Ishikawa (cell line): ENCODE measurements at regions not wholly inside any gene's neighbourhood (a gene's known extent, or its start where the extent isn't known, plus 50 kb on each side); places are given as distances from the start of the nearest gene placed in this dataset.

Experiments
- CEBPB ChIP-seq: IDR thresholded peaks from 2 replicates; pipeline ENCODE4 v1.6.1; 2012
- EP300 ChIP-seq: IDR thresholded peaks from 2 replicates; pipeline ENCODE4 v1.6.1; 2012; ENCODE audit warnings: borderline replicate concordance
- FOXM1 ChIP-seq: IDR thresholded peaks from 2 replicates; pipeline ENCODE4 v1.6.1; 2012; ENCODE audit warnings: low read depth, borderline replicate concordance
- MAX ChIP-seq: IDR thresholded peaks from 2 replicates; pipeline ENCODE4 v1.6.1; 2012
- NFIC ChIP-seq: IDR thresholded peaks from 2 replicates; pipeline ENCODE4 v1.6.1; 2012
- RAD21 ChIP-seq: IDR thresholded peaks from 2 replicates; pipeline ENCODE4 v1.6.1; 2012; ENCODE audit warnings: low read depth
- USF1 ChIP-seq: IDR thresholded peaks from 2 replicates; pipeline ENCODE4 v1.6.1; 2012
- YY1 ChIP-seq: IDR thresholded peaks from 2 replicates; pipeline ENCODE4 v1.6.1; 2012; ENCODE audit warnings: low read depth
- ZBTB7A ChIP-seq: IDR thresholded peaks from 2 replicates; pipeline ENCODE4 v1.6.1; 2012; ENCODE audit warnings: low read depth
- TF ChIP-seq, protein P1 (sequence below): IDR thresholded peaks from 2 replicates; pipeline ENCODE4 v1.6.1; 2012; ENCODE audit warnings: low read depth, mild to moderate bottlenecking

DNA sequence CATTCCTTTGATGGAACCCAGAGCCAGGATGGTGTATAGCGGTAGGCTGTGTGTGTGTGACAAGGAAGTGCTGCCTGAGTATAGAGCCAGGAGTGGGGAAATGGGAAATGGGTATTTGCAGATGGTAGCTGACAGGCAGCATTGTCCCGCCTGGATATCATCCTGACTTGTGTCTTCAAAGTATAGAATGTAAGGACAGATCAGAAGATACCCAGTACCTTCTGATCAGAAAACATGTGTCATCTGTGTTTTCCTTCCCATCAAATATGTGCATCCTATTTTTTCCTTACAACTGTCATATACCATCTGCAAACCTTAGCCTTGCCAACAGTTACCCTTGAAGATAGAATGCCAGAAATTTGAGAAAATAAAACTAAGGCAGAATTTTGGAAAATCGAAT lies 146.2 kb upstream of the CBLB start:
- TF ChIP-seq MAX, result no peak
- no peak for TF ChIP-seq ZBTB7A
- no peak for TF ChIP-seq FOXM1
- no peak for TF ChIP-seq EP300
- TF ChIP-seq CEBPB, result no peak
- TF ChIP-seq RAD21, result no peak
- no peak for TF ChIP-seq USF1
- no peak for TF ChIP-seq YY1
- TF ChIP-seq, protein P1, sequence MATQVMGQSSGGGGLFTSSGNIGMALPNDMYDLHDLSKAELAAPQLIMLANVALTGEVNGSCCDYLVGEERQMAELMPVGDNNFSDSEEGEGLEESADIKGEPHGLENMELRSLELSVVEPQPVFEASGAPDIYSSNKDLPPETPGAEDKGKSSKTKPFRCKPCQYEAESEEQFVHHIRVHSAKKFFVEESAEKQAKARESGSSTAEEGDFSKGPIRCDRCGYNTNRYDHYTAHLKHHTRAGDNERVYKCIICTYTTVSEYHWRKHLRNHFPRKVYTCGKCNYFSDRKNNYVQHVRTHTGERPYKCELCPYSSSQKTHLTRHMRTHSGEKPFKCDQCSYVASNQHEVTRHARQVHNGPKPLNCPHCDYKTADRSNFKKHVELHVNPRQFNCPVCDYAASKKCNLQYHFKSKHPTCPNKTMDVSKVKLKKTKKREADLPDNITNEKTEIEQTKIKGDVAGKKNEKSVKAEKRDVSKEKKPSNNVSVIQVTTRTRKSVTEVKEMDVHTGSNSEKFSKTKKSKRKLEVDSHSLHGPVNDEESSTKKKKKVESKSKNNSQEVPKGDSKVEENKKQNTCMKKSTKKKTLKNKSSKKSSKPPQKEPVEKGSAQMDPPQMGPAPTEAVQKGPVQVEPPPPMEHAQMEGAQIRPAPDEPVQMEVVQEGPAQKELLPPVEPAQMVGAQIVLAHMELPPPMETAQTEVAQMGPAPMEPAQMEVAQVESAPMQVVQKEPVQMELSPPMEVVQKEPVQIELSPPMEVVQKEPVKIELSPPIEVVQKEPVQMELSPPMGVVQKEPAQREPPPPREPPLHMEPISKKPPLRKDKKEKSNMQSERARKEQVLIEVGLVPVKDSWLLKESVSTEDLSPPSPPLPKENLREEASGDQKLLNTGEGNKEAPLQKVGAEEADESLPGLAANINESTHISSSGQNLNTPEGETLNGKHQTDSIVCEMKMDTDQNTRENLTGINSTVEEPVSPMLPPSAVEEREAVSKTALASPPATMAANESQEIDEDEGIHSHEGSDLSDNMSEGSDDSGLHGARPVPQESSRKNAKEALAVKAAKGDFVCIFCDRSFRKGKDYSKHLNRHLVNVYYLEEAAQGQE, result no peak
- no peak for TF ChIP-seq NFIC
